HUDEP-2 (cell line): ENCODE measurements at regions not wholly inside any gene's neighbourhood (a gene's known extent, or its start where the extent isn't known, plus 50 kb on each side); places are given as distances from the start of the nearest gene placed in this dataset.
"Not testable (repeated sequence)": the region's sequence is repeated elsewhere in the genome, so short reads cannot be mapped to it uniquely, and the experiment has no call there.

ENCODE experiments used
- DNase-seq, 76 experiments: peaks; one replicate each; lab custom pipeline; 2025; ENCODE audit not compliant: unreplicated experiment in 76 of 76; lab: John Stamatoyannopoulos, UW

DNA sequence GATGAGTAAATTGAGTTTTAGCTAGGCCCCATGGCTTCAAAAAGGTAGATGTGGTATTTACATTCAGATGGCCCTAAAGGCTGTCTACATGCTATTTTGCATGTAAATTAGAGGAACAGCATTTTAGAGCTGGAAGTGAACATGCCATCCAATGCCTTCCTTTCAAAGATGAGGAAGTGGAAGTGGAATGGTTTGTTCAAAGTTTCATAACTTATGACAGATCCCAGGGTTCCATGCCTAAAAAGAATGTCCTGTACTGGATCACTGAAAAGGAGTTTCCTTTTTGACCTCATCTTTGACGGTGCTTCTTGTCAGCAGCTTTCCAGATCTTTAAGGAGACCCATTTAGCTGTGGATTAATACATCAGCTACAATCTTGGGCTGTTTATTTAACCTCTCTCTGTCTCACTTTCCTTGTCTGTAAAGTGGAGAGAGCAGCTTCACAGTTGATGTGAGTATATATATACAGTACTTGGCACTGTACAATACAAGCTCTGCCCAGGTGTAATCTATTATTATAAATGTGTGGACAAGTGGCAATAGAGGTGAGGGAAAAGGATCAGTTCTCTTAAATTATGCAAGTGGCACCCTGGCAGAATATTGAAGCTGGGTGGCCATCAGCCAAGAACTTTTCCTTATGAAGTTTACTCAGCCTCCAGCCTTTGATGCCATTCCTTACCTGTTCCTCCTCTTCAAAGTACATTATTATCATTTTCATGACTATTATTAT lies 68.7 kb upstream of the GOLGA8B start:
- DNase-seq, result no peak

DNA sequence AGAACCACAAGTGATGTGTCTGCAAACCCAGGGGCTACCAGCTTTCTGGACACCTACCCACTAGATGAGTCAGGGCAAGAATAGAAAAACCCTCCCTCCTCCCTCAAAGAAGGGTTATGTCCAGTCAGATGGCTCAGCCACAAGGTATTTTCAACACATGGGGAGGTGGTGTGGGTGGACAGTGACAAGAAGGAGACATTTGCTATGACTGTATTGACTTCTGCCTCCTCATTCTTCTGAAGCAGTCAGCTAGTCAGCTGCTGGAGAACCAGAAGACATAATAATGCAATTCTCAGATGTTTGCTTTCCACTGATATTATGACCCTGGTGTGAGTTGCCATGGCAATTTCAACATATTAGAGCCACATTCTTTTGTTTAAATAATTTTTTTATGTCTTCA lies 66.7 kb upstream of the GOLGA8B start:
- no peak for DNase-seq

DNA sequence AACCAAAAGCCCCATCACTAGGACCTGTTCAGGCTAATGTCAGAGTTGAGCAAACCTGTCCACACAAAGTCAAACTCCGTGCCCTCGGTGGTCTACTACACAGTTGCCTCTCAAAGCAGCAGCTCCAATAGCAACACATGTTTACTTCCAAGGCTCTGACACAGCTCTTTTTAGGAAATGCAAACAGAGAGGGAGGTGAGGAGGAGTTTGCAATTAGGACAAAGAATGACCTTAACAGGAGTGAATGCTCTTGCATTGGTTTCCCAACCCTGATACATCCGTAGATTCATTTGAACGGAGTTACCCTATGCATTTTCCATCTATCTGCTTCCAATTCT lies 64.8 kb upstream of the GOLGA8B start:
- no peak for DNase-seq

DNA sequence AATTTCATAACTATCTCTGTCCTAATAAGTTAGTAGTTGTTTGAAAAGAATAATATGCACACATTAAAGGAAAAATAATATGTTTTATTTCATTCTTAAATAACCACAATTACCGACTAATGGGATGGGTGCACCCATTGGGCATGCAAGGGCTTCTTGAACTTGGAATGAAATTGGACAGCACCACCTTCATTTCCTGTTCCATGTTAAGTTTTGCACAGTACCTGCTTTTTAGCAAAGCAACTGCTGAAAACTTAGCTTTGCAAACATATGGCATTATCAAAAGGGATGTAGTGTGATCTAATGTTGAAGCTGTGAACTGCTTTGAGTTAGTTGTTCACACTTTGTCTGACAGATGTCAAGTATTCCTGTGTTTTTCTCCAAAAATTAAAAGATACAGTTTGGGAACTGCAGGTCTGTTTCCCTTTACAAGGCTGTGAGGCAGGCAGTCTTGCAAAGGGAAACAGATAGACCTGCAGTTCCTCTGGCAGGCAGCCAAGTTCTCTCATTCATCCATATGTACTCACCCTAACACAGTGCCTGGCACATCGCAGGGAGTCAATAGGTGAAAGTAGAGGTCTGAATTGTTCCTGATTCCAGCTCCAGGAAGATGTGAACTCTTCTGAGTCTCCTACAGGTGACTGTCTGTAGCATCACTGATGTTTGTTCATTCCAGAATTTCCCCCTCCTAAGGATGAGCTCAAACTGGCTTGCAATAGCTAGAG lies 64.3 kb upstream of the GOLGA8B start:
- peak in 8 of 76 experiments; percentile 1 to 23 (median 6) for DNase-seq

DNA sequence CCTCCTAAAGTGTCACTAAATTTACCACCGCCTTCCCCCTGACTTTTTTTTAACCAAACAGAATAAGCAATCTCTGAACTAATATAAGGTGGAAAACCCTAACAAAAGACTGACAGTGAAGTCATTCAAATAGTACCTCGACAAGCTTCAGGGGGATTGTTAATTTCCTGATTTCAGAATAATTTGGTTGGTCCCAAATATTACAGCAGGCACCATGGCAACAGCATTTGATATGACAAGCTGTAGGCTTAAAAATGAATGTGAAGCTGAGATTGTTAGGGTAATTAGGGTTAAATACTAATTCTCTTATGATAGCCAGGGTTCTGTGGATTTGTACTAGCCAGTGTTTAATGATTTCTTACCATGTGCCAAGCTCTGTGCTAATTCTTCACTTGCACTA lies 63.5 kb upstream of the GOLGA8B start:
- DNase-seq, result no peak

DNA sequence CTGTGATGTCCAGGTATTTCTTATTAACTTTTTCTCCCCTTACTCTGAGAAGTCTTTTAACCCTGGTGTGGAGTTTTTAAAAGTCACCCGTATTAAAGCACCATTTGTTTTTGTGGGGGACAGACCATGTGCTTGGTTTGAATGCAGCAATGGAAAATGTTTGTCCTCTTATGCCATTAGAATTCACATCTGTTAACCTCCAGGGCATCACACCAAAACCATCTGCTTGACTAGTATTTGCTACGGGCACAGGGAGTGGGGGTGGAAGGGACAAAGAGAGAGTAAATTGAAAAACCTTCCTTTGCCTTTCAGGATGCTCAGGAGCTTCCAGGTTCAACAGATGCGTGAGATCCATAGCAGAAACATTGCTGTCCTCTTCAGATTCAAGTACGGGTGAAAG lies 61.4 kb upstream of the GOLGA8B start:
- DNase-seq, result no peak

DNA sequence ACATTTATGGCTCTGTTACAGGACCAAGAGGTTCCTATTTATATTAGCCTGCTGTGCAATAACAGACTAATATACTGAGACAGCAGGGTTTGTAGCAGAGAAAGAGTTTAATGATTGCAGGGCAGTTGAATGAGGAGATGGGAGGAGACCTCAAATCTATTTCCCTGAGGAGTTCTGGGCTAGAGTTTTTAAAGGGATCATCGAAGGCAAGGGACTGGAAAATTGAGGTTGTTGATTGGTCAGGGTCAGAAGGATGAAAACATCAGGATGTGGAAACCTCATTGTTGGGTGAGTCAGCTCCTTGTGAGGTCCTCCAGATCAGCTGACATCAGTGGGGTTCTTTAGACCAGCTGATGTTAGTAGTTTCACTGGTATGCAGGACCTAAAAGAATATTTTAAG lies 60.6 kb upstream of the GOLGA8B start:
- no peak for DNase-seq

DNA sequence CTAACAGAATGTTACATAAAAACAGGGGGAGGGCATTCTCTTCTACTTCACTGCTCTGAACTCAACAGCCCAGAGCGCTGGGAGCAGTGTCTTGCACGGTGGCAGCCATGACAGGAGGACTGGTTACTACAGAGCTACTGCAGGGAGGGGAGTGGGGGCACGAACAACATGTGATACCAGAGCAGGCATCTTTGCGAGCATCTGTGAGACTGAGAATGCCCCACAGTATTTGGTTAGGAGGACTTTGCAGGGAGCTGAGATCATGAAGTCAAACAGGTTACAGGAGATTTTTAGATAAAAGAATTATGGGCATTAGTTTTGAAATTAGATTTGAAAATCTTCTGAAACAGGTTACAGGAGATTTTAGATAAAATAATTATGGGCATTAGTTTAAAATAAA lies 58.8 kb upstream of the GOLGA8B start:
- no peak for DNase-seq

DNA sequence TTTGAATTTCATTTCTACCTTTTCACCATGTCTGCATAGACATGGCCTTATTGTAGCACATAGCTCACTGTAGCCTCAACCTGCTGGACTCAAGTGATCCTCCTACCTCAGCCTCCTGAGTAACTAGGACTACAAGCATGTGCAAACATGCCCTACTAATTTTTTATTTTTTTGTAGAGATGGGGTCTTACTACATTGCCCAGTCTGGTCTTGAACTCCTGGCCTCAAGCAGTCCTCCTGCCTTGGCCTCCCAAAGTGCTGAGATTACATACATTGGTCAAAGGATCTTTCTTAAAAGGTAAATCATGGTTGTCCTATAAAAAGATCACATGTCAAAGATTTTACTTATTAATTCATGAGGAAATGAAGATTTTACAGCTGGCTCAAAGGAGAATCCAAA lies 57.2 kb upstream of the GOLGA8B start:
- no peak for DNase-seq

DNA sequence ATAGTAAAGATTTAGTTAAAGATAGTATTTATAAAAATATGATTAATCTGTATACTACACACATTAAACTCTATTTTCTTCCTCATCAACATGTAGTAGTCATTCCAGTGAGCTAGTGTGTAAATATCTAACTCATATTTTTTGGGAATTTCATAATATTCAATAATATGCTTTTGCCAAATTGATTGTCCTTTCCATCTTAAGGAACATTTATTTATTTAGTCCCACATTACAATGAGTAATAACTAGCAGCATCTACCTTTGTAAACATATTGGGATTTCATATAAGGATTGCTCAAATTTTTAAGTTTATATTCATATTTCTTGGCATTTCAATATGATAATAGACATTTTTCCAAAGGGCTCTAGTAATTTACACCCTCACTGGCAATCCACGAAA lies 53.9 kb upstream of the GOLGA8B start:
- no peak for DNase-seq

DNA sequence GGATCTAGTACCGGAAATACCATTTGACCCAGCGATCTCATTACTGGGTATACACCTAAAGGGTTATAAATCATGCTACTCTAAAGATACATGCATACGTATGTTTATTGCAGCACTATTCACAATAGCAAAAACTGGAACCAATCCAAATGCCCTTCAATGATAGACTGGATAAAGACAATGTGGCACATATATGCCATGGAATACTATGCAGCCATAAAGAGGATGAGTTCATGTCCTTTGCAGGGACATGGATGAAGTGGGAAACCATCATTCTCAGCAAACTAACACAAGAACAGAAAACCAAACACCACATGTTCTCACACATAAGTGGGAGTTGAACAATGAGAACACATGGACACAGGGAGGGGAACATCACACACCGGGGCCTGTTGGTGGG lies 50.2 kb upstream of the GOLGA8B start:
- not testable (repeated sequence) for DNase-seq
